Trophoblast cell (in vitro differentiated cells and primary cell): ENCODE measurements at regions not wholly inside any gene's neighbourhood (a gene's known extent, or its start where the extent isn't known, plus 50 kb on each side); places are given as distances from the start of the nearest gene placed in this dataset.

Source experiments
- DNase-seq, 2 donors: peaks; one replicate each; pipeline ENCODE4 v3.0.0-alpha.2; 2016
- H2AFZ ChIP-seq: 2 replicates; pipeline ENCODE4 v1.6.1; 2013; ENCODE audit warnings: low read length, moderate library complexity, mild to moderate bottlenecking; ENCODE audit not compliant: insufficient read depth, poor library complexity
- H2AK5ac ChIP-seq: 2 replicates; pipeline ENCODE4 v1.6.1; 2013; ENCODE audit warnings: mild to moderate bottlenecking, low read length
- H2BK120ac ChIP-seq: 2 replicates; pipeline ENCODE4 v1.6.1; 2013; ENCODE audit warnings: low read length, mild to moderate bottlenecking, moderate library complexity; ENCODE audit not compliant: insufficient read depth, poor library complexity
- H2BK12ac ChIP-seq: 2 replicates; pipeline ENCODE4 v1.6.1; 2013; ENCODE audit warnings: mild to moderate bottlenecking, low read length, moderate library complexity
- H2BK5ac ChIP-seq: 2 replicates; pipeline ENCODE4 v1.6.1; 2013; ENCODE audit warnings: low read length, low read depth, moderate library complexity, mild to moderate bottlenecking; ENCODE audit not compliant: poor library complexity
- H3K14ac ChIP-seq: 2 replicates; pipeline ENCODE4 v1.6.1; 2013; ENCODE audit warnings: mild to moderate bottlenecking, low read length
- H3K18ac ChIP-seq: 2 replicates; pipeline ENCODE4 v1.6.1; 2013; ENCODE audit warnings: mild to moderate bottlenecking, low read length
- H3K23ac ChIP-seq: 2 replicates; pipeline ENCODE4 v1.6.1; 2013; ENCODE audit warnings: low read length
- H3K27ac ChIP-seq: 2 replicates; pipeline ENCODE4 v1.5.1; 2013; ENCODE audit warnings: low read depth, mild to moderate bottlenecking, inconsistent platforms, low read length, moderate library complexity
- H3K27me3 ChIP-seq: 2 replicates; pipeline ENCODE4 v1.6.1; 2013; ENCODE audit warnings: inconsistent platforms, mild to moderate bottlenecking, low read length, moderate library complexity; ENCODE audit not compliant: insufficient read depth
- H3K36me3 ChIP-seq, 2 experiments: 1 replicate in 1 of 2; 2 replicates in 1 of 2; pipeline ENCODE4 v1.6.1; 2013; ENCODE audit warnings: low read length in 2 of 2, mild to moderate bottlenecking in 2 of 2, moderate library complexity in 1 of 2; ENCODE audit not compliant: insufficient read depth in 2 of 2, control insufficient read depth in 1 of 2
- H3K4ac ChIP-seq: 2 replicates; pipeline ENCODE4 v1.6.1; 2013; ENCODE audit warnings: low read depth, mild to moderate bottlenecking, low read length, moderate library complexity
- H3K4me1 ChIP-seq, 2 experiments: 1 replicate in 1 of 2; 2 replicates in 1 of 2; pipeline ENCODE4 v1.6.1; 2013; ENCODE audit warnings: low read length in 2 of 2, mild to moderate bottlenecking in 2 of 2, moderate library complexity in 1 of 2; ENCODE audit not compliant: insufficient read depth in 2 of 2, control insufficient read depth in 1 of 2
- H3K4me2 ChIP-seq: 2 replicates; pipeline ENCODE4 v1.6.1; 2013; ENCODE audit warnings: inconsistent platforms, mild to moderate bottlenecking, low read length, moderate library complexity
- H3K4me3 ChIP-seq: 2 replicates; pipeline ENCODE4 v1.5.1; 2013; ENCODE audit warnings: mild to moderate bottlenecking, low read depth, low read length, inconsistent platforms
- H3K79me1 ChIP-seq: one replicate; pipeline ENCODE4 v1.6.1; 2013; ENCODE audit warnings: low read length
- H3K79me2 ChIP-seq: 2 replicates; pipeline ENCODE4 v1.6.1; 2013; ENCODE audit warnings: low read length, mild to moderate bottlenecking; ENCODE audit not compliant: control insufficient read depth, insufficient read depth, poor library complexity
- H3K9ac ChIP-seq: 2 replicates; pipeline ENCODE4 v1.6.1; 2013; ENCODE audit warnings: mild to moderate bottlenecking, low read length
- H3K9me3 ChIP-seq: 2 replicates; pipeline ENCODE4 v1.6.1; 2013; ENCODE audit warnings: low read depth, mild to moderate bottlenecking, control low read depth, inconsistent platforms, low read length; ENCODE audit not compliant: insufficient read depth
- H4K12ac ChIP-seq: 2 replicates; pipeline ENCODE4 v1.6.1; 2013; ENCODE audit warnings: low read depth, mild to moderate bottlenecking, low read length, moderate library complexity
- H4K8ac ChIP-seq: 2 replicates; pipeline ENCODE4 v1.6.1; 2013; ENCODE audit warnings: low read depth, mild to moderate bottlenecking, low read length, moderate library complexity
- H4K91ac ChIP-seq: one replicate; pipeline ENCODE4 v1.6.1; 2013; ENCODE audit warnings: low read depth, mild to moderate bottlenecking, low read length, moderate library complexity
- WGBS: extraction: QIAGEN DNeasy Blood & Tissue Kit; methylation state at CpG from one replicate; pipeline ENCODE4 v1.1.7; 2013; ENCODE audit warnings: missing lambda C conversion rate; ENCODE audit not compliant: insufficient read length, insufficient coverage; ENCODE audit errors: extremely low coverage; 5-methylcytosine and 5-hydroxymethylcytosine counted together

- H3K23ac ChIP-seq: no peak overlapping the region
- H2AK5ac ChIP-seq: no peak overlapping the region
- H2AFZ ChIP-seq: no peak overlapping the region
- no peaks in the 10 kb centered on the region for H3K27me3 ChIP-seq
- no peak overlapping the region for H3K9ac ChIP-seq
- H3K36me3 ChIP-seq: no peaks in the 10 kb centered on the region
- no peaks in the 10 kb centered on the region for H3K79me2 ChIP-seq
- no peak overlapping the region for H4K8ac ChIP-seq
- H3K4me1 ChIP-seq: no peaks in the 10 kb centered on the region
- no peak for DNase-seq
- no peak overlapping the region for H2BK120ac ChIP-seq
- no peaks in the 10 kb centered on the region for H3K9me3 ChIP-seq
- WGBS: no CpG with 5 or more reads among the region's 4 CpGs
- no peak overlapping the region for H2BK12ac ChIP-seq
- H3K18ac ChIP-seq: no peak overlapping the region
- no peak overlapping the region for H3K27ac ChIP-seq
- no peaks in the 10 kb centered on the region for H3K79me1 ChIP-seq
- H3K14ac ChIP-seq: no peak overlapping the region
- H3K4me2 ChIP-seq: no peak overlapping the region
- no peak overlapping the region for H2BK5ac ChIP-seq
- H4K91ac ChIP-seq: no peak overlapping the region
- no peak overlapping the region for H3K4me3 ChIP-seq
- no peak overlapping the region for H3K4ac ChIP-seq
- H4K12ac ChIP-seq: no peak overlapping the region
Measured at GRCh38 chr10:107453561-107453960, 289.1 kb upstream of the SORCS1 start.

DNA sequence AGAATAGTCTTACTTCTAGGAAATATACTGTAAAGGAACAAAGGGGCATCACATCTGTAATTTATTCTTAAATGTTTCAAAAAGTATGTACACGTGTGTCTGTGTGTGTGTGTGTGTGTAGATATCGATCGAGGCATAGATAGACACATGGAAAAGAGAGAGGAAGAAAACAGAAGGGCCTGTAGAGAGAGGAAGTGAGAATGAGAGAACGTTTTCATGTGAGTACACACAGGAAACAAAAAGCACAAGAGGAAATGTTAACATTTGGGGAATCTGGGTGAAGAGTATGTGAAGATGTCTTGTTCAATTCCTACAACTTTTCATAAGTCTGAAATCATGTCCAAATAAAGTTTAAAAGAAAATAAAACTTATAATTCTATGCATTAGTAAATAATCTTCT, 286.5 kb upstream of the SORCS1 start:
- H2BK5ac ChIP-seq: no peak overlapping the region
- H2AFZ ChIP-seq: no peak overlapping the region
- H4K8ac ChIP-seq: no peak overlapping the region
- no peak overlapping the region for H3K9ac ChIP-seq
- WGBS: no CpG with 5 or more reads among the region's 4 CpGs
- no peak overlapping the region for H3K4ac ChIP-seq
- H3K23ac ChIP-seq: no peak overlapping the region
- no peak overlapping the region for H2BK12ac ChIP-seq
- H3K79me2 ChIP-seq: no peaks in the 10 kb centered on the region
- H3K4me2 ChIP-seq: no peak overlapping the region
- no peaks in the 10 kb centered on the region for H3K9me3 ChIP-seq
- H2BK120ac ChIP-seq: no peak overlapping the region
- H3K27ac ChIP-seq: no peak overlapping the region
- DNase-seq: no peak
- H4K91ac ChIP-seq: no peak overlapping the region
- no peak overlapping the region for H3K14ac ChIP-seq
- H3K79me1 ChIP-seq: no peaks in the 10 kb centered on the region
- H3K36me3 ChIP-seq: no peaks in the 10 kb centered on the region
- H3K18ac ChIP-seq: no peak overlapping the region
- H2AK5ac ChIP-seq: no peak overlapping the region
- H3K4me3 ChIP-seq: no peak overlapping the region
- no peaks in the 10 kb centered on the region for H3K27me3 ChIP-seq
- H4K12ac ChIP-seq: no peak overlapping the region
- no peaks in the 10 kb centered on the region for H3K4me1 ChIP-seq

GRCh38 chr10:107450056-107450455, 285.6 kb upstream of the SORCS1 start:
- H3K79me2 ChIP-seq: no peaks in the 10 kb centered on the region
- WGBS: no CpG with 5 or more reads among the region's 5 CpGs
- H3K4me3 ChIP-seq: no peak overlapping the region
- H3K9me3 ChIP-seq: no peaks in the 10 kb centered on the region
- H4K91ac ChIP-seq: no peak overlapping the region
- no peak overlapping the region for H4K8ac ChIP-seq
- no peak overlapping the region for H2BK12ac ChIP-seq
- H3K23ac ChIP-seq: no peak overlapping the region
- no peak overlapping the region for H3K4ac ChIP-seq
- no peak overlapping the region for H2BK120ac ChIP-seq
- H3K9ac ChIP-seq: no peak overlapping the region
- H3K18ac ChIP-seq: no peak overlapping the region
- H3K4me1 ChIP-seq: no peaks in the 10 kb centered on the region
- no peak overlapping the region for H3K4me2 ChIP-seq
- no peak overlapping the region for H2AFZ ChIP-seq
- H3K79me1 ChIP-seq: no peaks in the 10 kb centered on the region
- H4K12ac ChIP-seq: no peak overlapping the region
- H3K27ac ChIP-seq: no peak overlapping the region
- no peak overlapping the region for H3K14ac ChIP-seq
- DNase-seq: no peak
- H2AK5ac ChIP-seq: no peak overlapping the region
- H3K36me3 ChIP-seq: no peaks in the 10 kb centered on the region
- no peak overlapping the region for H2BK5ac ChIP-seq
- H3K27me3 ChIP-seq: no peaks in the 10 kb centered on the region

- H2AFZ ChIP-seq: no peak overlapping the region
- H3K27me3 ChIP-seq: no peaks in the 10 kb centered on the region
- H3K79me2 ChIP-seq: no peaks in the 10 kb centered on the region
- H3K14ac ChIP-seq: no peak overlapping the region
- H2BK12ac ChIP-seq: no peak overlapping the region
- H2AK5ac ChIP-seq: no peak overlapping the region
- H3K4me2 ChIP-seq: no peak overlapping the region
- no peak overlapping the region for H3K18ac ChIP-seq
- no peaks in the 10 kb centered on the region for H3K36me3 ChIP-seq
- no peak overlapping the region for H4K91ac ChIP-seq
- H3K4me1 ChIP-seq: no peaks in the 10 kb centered on the region
- no peak overlapping the region for H2BK5ac ChIP-seq
- no peak overlapping the region for H3K23ac ChIP-seq
- no peak overlapping the region for H3K4me3 ChIP-seq
- H3K27ac ChIP-seq: no peak overlapping the region
- no peak overlapping the region for H4K8ac ChIP-seq
- no peaks in the 10 kb centered on the region for H3K9me3 ChIP-seq
- no CpG with 5 or more reads among the region's 3 CpGs for WGBS
- H2BK120ac ChIP-seq: no peak overlapping the region
- H4K12ac ChIP-seq: no peak overlapping the region
- no peak overlapping the region for H3K4ac ChIP-seq
- H3K9ac ChIP-seq: no peak overlapping the region
- DNase-seq: no peak
- H3K79me1 ChIP-seq: no peaks in the 10 kb centered on the region
Measured at GRCh38 chr10:107444443-107444842, 279.9 kb upstream of the SORCS1 start.
